Mesodermal cell (in vitro differentiated cells): ENCODE measurements at regions not wholly inside any gene's neighbourhood (a gene's known extent, or its start where the extent isn't known, plus 50 kb on each side); places are given as distances from the start of the nearest gene placed in this dataset.

ENCODE experiments used
- H3K27ac ChIP-seq: 2 replicates; pipeline ENCODE4 v1.7.0; 2013; ENCODE audit warnings: mild to moderate bottlenecking, low read depth, low read length, moderate library complexity; ENCODE audit not compliant: severe bottlenecking
- H3K36me3 ChIP-seq: 2 replicates; pipeline ENCODE4 v1.7.1; 2013; ENCODE audit warnings: mild to moderate bottlenecking, low read length, moderate library complexity; ENCODE audit not compliant: control insufficient read depth, insufficient read depth
- H3K4me1 ChIP-seq: one replicate; pipeline ENCODE4 v1.7.1; 2013; ENCODE audit warnings: mild to moderate bottlenecking, low read length; ENCODE audit not compliant: insufficient read depth, control insufficient read depth, poor library complexity, severe bottlenecking
- H3K4me3 ChIP-seq: 2 replicates; pipeline ENCODE4 v1.7.0; 2013; ENCODE audit warnings: low read length, control low read depth, mild to moderate bottlenecking; ENCODE audit not compliant: insufficient read depth, poor library complexity, severe bottlenecking; ENCODE audit errors: extremely low read depth
- H3K9me3 ChIP-seq: 2 replicates; pipeline ENCODE4 v1.7.1; 2013; ENCODE audit warnings: mild to moderate bottlenecking, low read length, moderate library complexity; ENCODE audit not compliant: control insufficient read depth
- WGBS, 2 experiments: methylation state at CpG; one replicate each; pipeline ENCODE4 v1.1.5; 2013; ENCODE audit warnings: missing lambda C conversion rate in 2 of 2; ENCODE audit not compliant: insufficient coverage in 2 of 2; 5-methylcytosine and 5-hydroxymethylcytosine counted together

DNA sequence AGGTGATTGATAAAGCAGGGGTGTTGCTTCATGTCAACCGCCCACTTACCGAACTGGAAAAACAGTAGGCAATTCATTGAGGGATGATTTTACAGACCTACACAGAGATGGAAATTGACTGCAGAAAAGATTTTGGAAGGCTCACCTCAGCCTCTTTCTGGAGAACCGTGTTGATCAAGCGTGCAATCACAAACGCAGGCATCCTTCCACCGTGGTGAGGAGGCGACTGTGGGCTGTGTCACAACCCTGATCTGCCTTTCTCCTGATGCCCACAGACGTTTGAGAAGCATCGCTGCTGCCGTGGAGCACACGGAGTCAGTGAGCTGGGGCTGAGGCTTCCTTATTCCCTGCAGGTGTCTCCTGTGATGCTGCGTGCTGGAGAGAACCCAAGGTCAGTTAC, 132.0 kb downstream of the TMEM18 start:
- no peak overlapping the region for H3K4me3 ChIP-seq
- no peaks in the 10 kb centered on the region for H3K4me1 ChIP-seq
- 93 to 94% methylated on average over 10 to 12 of the region's 12 CpGs for WGBS, 2 experiments
- no peaks in the 10 kb centered on the region for H3K36me3 ChIP-seq
- H3K27ac ChIP-seq: no peak overlapping the region
- no peaks in the 10 kb centered on the region for H3K9me3 ChIP-seq

DNA sequence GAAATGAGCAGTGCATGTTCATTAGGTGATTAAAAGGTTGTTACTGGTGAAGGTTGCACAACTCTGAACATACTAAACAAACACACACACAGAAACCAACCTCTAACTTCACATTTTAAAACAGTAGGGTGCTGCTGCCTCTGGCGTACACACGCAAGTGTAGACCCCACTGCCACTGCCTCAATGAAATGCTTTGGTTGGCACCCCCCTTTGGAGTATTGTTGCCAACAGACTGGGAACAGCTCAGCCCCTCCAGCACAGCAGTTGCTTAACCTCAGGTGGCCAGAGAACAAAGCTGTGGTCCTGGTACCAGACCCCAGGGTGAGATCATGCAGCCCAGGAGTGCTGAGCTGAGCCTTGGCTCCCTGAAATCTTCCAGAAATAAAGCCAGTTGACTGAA, 138.6 kb downstream of the TMEM18 start:
- 93 to 100% methylated on average over 2 of the region's 2 CpGs for whole genome bisulfite sequencing, 2 experiments
- H3K9me3 ChIP-seq: no peaks in the 10 kb centered on the region

DNA sequence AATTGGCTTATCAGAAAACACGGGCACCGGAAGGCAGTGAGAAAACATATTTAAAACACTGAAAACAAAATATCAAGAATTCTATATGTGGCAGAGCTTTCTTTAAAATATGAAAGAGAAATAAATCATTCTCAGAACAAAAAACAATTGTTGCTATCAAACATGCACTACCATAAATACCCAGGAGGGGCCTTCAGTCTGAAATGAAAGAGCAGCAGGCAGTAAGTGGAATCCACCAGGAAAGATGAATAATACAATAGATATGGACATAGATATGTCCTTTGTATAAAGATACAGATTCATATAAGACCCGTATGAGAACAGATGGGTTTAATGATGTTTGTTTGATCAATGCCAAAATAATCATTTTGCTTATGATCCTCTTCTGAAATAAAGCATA, 142.0 kb downstream of the TMEM18 start:
- H3K9me3 ChIP-seq: no peaks in the 10 kb centered on the region
- no peaks in the 10 kb centered on the region for H3K4me1 ChIP-seq
- no CpG with 5 or more reads among the region's 3 CpGs for WGBS, 2 experiments
- no peak overlapping the region for H3K4me3 ChIP-seq
- no peaks in the 10 kb centered on the region for H3K36me3 ChIP-seq
- H3K27ac ChIP-seq: no peak overlapping the region

More for the DNA sequence above, 138.6 kb downstream of the TMEM18 start:
- no peak overlapping the region for H3K4me3 ChIP-seq
- no peaks in the 10 kb centered on the region for H3K36me3 ChIP-seq
- H3K4me1 ChIP-seq: no peaks in the 10 kb centered on the region
- H3K27ac ChIP-seq: no peak overlapping the region

DNA sequence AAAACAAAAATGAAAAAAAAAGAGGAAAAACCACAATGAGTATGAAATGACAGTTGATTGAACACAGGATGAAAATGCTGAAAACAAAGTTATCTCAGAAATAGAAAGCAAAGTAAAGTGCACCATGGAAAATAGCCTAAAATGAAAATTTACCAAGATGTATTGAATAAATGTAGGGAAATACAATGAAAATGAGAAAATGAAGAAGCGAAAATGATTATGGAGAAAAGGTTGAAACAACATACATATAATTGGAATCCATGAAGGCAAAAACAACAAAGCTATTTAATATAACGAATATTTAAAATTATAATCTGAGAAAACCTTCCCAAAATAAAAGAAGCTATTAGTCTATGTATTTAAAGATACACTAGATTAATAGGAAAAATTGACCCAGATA, 147.4 kb downstream of the TMEM18 start:
- Histone ChIP-seq H3K4me3 (no peak overlapping the region), H3K4me1 (no peaks in the 10 kb centered on the region), H3K36me3 (no peaks in the 10 kb centered on the region), H3K27ac (no peak overlapping the region), H3K9me3 (no peaks in the 10 kb centered on the region)
- no CpG with 5 or more reads among the region's 2 CpGs for WGBS, 2 experiments

DNA sequence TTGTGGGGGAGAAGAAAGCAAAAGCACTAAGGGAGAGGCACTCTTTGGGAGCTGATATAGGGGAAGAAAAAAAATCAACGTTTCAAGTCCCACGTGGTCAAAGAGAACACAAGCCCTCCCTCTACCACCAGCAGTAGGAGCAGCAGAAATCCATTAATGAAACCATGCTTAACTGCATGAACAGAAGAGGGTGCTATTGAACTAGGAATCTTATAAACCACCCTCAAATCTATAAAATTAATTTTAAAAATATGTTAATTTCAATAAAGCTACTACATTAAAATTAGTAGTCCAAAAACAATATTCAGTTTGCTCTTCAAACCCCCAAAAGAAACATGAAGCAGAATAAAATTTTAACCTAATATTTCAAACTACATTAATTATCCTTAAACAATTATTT, 147.8 kb downstream of the TMEM18 start:
- H3K27ac ChIP-seq: no peak overlapping the region
- WGBS, 2 experiments: no CpG with 5 or more reads among the region's 2 CpGs
- H3K9me3 ChIP-seq: no peaks in the 10 kb centered on the region
- H3K36me3 ChIP-seq: no peaks in the 10 kb centered on the region
- H3K4me1 ChIP-seq: no peaks in the 10 kb centered on the region
- no peak overlapping the region for H3K4me3 ChIP-seq

DNA sequence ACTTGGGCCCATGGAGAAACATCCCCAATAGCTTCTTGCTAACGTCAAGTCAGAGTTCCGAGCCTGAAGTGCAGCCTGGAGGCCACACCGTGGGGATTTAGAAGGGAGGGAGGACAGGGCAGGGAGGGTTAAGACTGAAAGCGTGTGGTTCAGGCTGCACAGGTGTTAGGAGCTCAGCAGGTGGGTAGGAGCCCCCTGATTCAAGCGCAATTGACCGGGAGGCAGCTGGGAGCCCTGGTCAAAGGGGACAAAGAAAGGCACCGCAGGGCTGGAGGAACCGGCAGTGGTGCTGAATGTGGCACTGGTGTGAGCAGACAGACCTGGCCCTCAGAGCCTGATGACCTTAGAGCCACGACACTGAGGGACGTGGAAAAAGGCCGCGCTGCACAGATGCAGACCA, 149.6 kb downstream of the TMEM18 start:
- H3K36me3 ChIP-seq: no peaks in the 10 kb centered on the region
- H3K4me1 ChIP-seq: no peaks in the 10 kb centered on the region
- no peak overlapping the region for H3K27ac ChIP-seq
- WGBS, 2 experiments: 59 to 64% methylated on average over 8 to 9 of the region's 12 CpGs
- H3K4me3 ChIP-seq: no peak overlapping the region
- no peaks in the 10 kb centered on the region for H3K9me3 ChIP-seq

DNA sequence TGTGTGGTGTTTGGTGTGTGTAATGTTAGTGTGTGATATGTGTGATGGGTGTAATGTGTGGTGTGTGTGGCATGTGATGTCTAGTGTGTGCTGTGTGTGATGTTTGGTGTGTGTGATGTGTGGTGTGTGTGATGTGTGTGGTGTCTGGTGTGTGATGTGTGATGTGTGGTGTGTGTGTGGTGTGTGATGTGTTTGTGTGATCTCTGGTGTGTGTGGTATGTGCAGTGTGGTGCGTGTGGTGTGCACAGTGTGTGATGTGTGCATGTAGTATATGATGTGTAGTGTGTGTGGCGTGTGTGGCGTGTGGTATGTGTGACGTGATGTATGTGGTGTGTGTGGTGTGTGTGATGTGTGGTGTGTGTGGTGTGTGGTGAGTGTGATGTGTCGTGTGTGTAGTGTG, 150.3 kb downstream of the TMEM18 start:
- H3K36me3 ChIP-seq: no peaks in the 10 kb centered on the region
- H3K27ac ChIP-seq: no peak overlapping the region
- no peak overlapping the region for H3K4me3 ChIP-seq
- 88 to 90% methylated on average over 5 of the region's 5 CpGs for WGBS, 2 experiments
- H3K9me3 ChIP-seq: no peaks in the 10 kb centered on the region
- no peaks in the 10 kb centered on the region for H3K4me1 ChIP-seq

DNA sequence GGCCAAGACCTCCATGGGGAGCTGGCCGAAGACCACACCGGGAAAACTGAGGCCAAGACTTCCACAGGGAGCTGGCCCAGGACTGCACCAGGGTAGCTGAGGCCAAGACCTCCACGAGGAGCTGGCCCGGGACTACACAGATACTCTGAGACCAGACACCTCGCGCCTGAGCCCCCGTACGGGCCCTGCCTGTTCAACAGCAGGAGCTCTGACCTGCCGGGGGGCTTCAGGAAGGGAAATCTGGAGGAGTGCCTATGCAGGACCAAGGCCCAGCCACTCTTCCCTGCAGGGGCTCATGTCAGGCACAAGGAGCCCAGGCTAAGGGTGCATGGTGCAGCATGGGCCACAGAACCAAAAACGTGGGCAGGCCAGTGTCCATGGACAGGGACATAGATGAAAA, 151.6 kb downstream of the TMEM18 start:
- 94% methylated on average over 10 of the region's 10 CpGs for WGBS, 2 experiments
- Histone ChIP-seq H3K36me3 (no peaks in the 10 kb centered on the region), H3K27ac (no peak overlapping the region), H3K4me1 (no peaks in the 10 kb centered on the region), H3K9me3 (no peaks in the 10 kb centered on the region), H3K4me3 (no peak overlapping the region)

DNA sequence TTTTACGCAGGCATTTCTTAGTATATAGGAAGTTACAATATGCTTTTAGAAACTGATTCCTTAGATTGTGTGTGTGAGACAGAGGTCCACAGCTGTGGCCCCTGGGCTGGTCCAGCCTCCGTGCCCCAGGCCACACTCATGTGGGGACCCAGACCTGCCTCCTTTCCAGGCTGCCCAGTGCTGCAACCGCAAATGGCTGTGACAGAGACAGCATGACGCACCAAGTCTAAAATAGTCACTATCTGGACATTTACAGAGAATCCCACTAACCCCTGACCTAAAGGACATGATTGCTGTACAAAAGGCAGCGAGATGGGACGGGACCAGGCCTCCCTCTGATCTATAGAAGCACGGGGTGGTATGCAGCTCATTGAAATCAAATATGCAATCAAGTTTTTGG, 152.2 kb downstream of the TMEM18 start:
- Histone ChIP-seq H3K4me3 (no peak overlapping the region), H3K9me3 (no peaks in the 10 kb centered on the region), H3K27ac (no peak overlapping the region), H3K36me3 (no peaks in the 10 kb centered on the region), H3K4me1 (no peaks in the 10 kb centered on the region)
- WGBS, 2 experiments: 89 to 97% methylated on average over 6 to 7 of the region's 7 CpGs

DNA sequence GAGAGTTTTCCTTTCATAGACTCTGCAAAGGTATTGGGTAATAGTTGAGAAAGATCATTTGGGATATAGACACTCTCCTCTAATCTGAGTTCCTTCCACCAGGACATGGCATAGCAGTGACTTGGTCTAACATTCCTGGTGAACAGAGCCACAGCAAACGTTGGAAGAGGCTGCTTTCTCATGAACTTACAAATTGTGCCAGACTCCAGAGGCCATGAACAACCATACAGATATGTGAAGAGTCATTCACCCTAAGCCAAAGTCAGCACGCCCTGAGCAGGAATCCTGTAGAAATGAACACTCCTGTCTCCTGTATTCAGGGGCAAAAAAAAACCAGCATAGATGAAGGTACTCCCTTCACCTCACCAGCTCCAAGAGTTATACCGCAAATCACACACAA, 152.8 kb downstream of the TMEM18 start:
- Histone ChIP-seq H3K27ac (no peak overlapping the region), H3K4me1 (no peaks in the 10 kb centered on the region), H3K36me3 (no peaks in the 10 kb centered on the region), H3K9me3 (no peaks in the 10 kb centered on the region), H3K4me3 (no peak overlapping the region)
- 78% methylated on average over 2 of the region's 3 CpGs; no CpG with 5 or more reads in 1 of the 2 experiments for WGBS, 2 experiments

DNA sequence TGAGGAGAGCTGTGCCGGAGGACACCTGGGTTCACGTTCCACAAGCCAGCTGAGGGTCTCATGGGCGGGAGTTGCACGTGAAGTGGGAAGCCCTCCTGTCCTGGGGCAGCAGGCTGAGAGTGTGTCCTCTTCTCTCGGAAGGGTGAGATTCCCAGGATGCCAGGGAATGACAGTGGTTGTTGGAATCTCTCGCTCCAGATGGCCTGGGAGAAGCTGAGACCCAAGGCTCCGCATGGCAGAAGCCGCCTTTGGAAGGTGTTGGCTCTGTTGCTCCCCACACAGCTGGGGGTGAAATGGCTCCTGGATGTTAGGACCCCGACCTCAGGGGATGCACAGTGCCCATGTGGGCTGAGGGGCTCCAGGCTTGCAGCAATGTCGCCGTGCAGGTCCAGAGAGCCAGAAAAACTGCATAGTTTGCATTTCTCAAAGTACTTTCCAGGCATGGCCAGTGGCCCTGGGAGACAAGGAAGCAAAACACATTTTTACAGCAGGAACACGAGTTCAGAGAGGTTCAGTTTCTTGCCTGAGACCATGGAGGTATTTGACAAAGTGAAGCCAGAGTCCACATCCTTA, 153.4 kb downstream of the TMEM18 start:
- no peak overlapping the region for H3K4me3 ChIP-seq
- no peaks in the 10 kb centered on the region for H3K9me3 ChIP-seq
- H3K27ac ChIP-seq: no peak overlapping the region
- no peaks in the 10 kb centered on the region for H3K36me3 ChIP-seq
- WGBS, 2 experiments: 89 to 90% methylated on average over 9 to 12 of the region's 12 CpGs
- no peaks in the 10 kb centered on the region for H3K4me1 ChIP-seq
